NCI-H748 (cell line): ENCODE measurements at regions not wholly inside any gene's neighbourhood (a gene's known extent, or its start where the extent isn't known, plus 50 kb on each side); places are given as distances from the start of the nearest gene placed in this dataset.

ENCODE experiments used
- DNase-seq: peaks from one replicate; lab custom pipeline; 2025; ENCODE audit not compliant: unreplicated experiment; lab: John Stamatoyannopoulos, UW

- DNase-seq: no peak
Measured at GRCh38 chr14:76306131-76306530, 69.8 kb upstream of the ESRRB start.

GRCh38 chr14:76307786-76308780 is 67.9 kb upstream of the ESRRB start:
- DNase-seq: no peak

- DNase-seq: no peak
Measured at GRCh38 chr14:76309572-76310162, 66.3 kb upstream of the ESRRB start.

- no peak for DNase-seq
Measured at GRCh38 chr14:76311079-76311758, 64.7 kb upstream of the ESRRB start.

- DNase-seq: no peak
Measured at GRCh38 chr14:76312821-76313220, 63.1 kb upstream of the ESRRB start.

- DNase-seq: no peak
Measured at GRCh38 chr14:76313303-76313702, 62.6 kb upstream of the ESRRB start.

GRCh38 chr14:76313852-76314251 is 62.1 kb upstream of the ESRRB start:
- DNase-seq: peak; percentile 20

- DNase-seq: no peak
Measured at GRCh38 chr14:76314521-76315034, 61.4 kb upstream of the ESRRB start.

- DNase-seq: no peak
Measured at GRCh38 chr14:76320486-76320885, 55.5 kb upstream of the ESRRB start.

- no peak for DNase-seq
Measured at GRCh38 chr14:76320975-76321374, 55.0 kb upstream of the ESRRB start.

- DNase-seq: no peak
Measured at GRCh38 chr14:76322594-76323220, 53.2 kb upstream of the ESRRB start.

- no peak for DNase-seq
Measured at GRCh38 chr14:76323331-76324050, 52.4 kb upstream of the ESRRB start.

- no peak for DNase-seq
Measured at GRCh38 chr14:76324133-76324532, 51.8 kb upstream of the ESRRB start.
